Breast epithelium (tissue), 3 donors: ENCODE measurements at regions not wholly inside any gene's neighbourhood (a gene's known extent, or its start where the extent isn't known, plus 50 kb on each side); places are given as distances from the start of the nearest gene placed in this dataset.

Source experiments
- POLR2A ChIP-seq: fragments of 450-650 bp; IDR thresholded peaks from one replicate; pipeline ENCODE4 v1.6.1; 2016; ENCODE audit warnings: antibody characterized with exemption, mild to moderate bottlenecking, moderate library complexity
- POLR2AphosphoS5 ChIP-seq, 3 donors: sonication (generic); formaldehyde crosslinking; IDR thresholded peaks; one replicate each; pipeline ENCODE4 v1.6.1; 2017; ENCODE audit warnings: antibody characterized with exemption in 3 of 3

- TF ChIP-seq POLR2AphosphoS5 (IDR thresholded peaks at IDR 0.05), result no peak
- TF ChIP-seq POLR2A, result no peak
Measured at GRCh38 chr7:7098280-7098818, 84.0 kb upstream of the C1GALT1 start.
